Caco-2 (cell line): ENCODE measurements at regions not wholly inside any gene's neighbourhood (a gene's known extent, or its start where the extent isn't known, plus 50 kb on each side); places are given as distances from the start of the nearest gene placed in this dataset.

Experiments used
- BruUV-seq: library from RNA; stranded (reverse); fragments of 400-500 nt; replicated peaks from 2 replicates; lab custom pipeline; 2021; lab: Mats Ljungman, UMichigan
- CTCF ChIA-PET: fragments of 300-600 bp; sonication (Branson Sonifier 250); formaldehyde crosslinking; loops from one replicate; lab custom pipeline; 2022; ENCODE audit warnings: antibody characterized with exemption; lab: Charles Lee
- POLR2A ChIA-PET: fragments of 300-600 bp; sonication (Branson Sonifier 250); formaldehyde crosslinking; loops from one replicate; lab custom pipeline; 2022; ENCODE audit warnings: antibody characterized with exemption; lab: Charles Lee
- DNase-seq, 2 experiments: peaks; one replicate each; pipeline versions ENCODE4 v3.0.0 to v3.0.0-alpha.2; 2020 to 2022
- H3K27me3 ChIP-seq: replicated peaks from 2 replicates; pipeline ENCODE4 v1.6.0; 2011; ENCODE audit warnings: low read length; ENCODE audit not compliant: control insufficient read depth, insufficient read depth
- H3K36me3 ChIP-seq: 2 replicates; pipeline ENCODE4 v1.5.1; 2011; ENCODE audit warnings: low read length; ENCODE audit not compliant: control insufficient read depth, insufficient read depth
- H3K4me1 ChIP-seq: fragments of 250-450 bp; sonication (Bioruptor Pico); 2 replicates; pipeline ENCODE4 v1.5.1; 2020; ENCODE audit warnings: mild to moderate bottlenecking
- H3K4me3 ChIP-seq: 2 replicates; pipeline ENCODE4 v1.5.1; 2011; ENCODE audit warnings: low read depth, mild to moderate bottlenecking, control low read depth, low read length
- H3K9me3 ChIP-seq: fragments of 250-450 bp; sonication (Bioruptor Pico); 2 replicates; pipeline ENCODE4 v1.5.1; 2020; ENCODE audit warnings: mild to moderate bottlenecking, moderate library complexity
- H3K27ac Mint-ChIP-seq: one replicate; pipeline ENCODE4 v1.8.0; 2022; ENCODE audit warnings: mixed read lengths; ENCODE audit not compliant: unreplicated experiment
- H3K27me3 Mint-ChIP-seq: one replicate; pipeline ENCODE4 v1.8.0; 2022; ENCODE audit warnings: mixed read lengths; ENCODE audit not compliant: insufficient read depth, unreplicated experiment
- H3K36me3 Mint-ChIP-seq: one replicate; pipeline ENCODE4 v1.8.0; 2022; ENCODE audit warnings: mild to moderate bottlenecking, mixed read lengths; ENCODE audit not compliant: insufficient read depth, unreplicated experiment
- H3K4me1 Mint-ChIP-seq: one replicate; pipeline ENCODE4 v1.8.0; 2022; ENCODE audit warnings: low read depth, mixed read lengths; ENCODE audit not compliant: unreplicated experiment
- H3K4me3 Mint-ChIP-seq: one replicate; pipeline ENCODE4 v1.8.0; 2022; ENCODE audit warnings: mild to moderate bottlenecking, moderate library complexity, mixed read lengths; ENCODE audit not compliant: unreplicated experiment
- H3K9me3 Mint-ChIP-seq: one replicate; pipeline ENCODE4 v1.8.0; 2022; ENCODE audit warnings: mixed read lengths; ENCODE audit not compliant: unreplicated experiment
- intact Hi-C: fragments of 100-400 bp; cut with micrococcal nuclease; formaldehyde crosslinking; loops from one replicate; pipeline ENCODE4 v1.10.0; 2022; ENCODE audit not compliant: unreplicated experiment
- TF ChIP-seq, protein P1 (sequence below), 2 experiments: fragments of 200-600 bp in 1 of 2; IDR thresholded peaks; 1 replicate in 1 of 2; 2 replicates in 1 of 2; pipeline versions ENCODE4 v1.5.1 to v1.8.0; 2011 to 2022; ENCODE audit warnings: antibody characterized with exemption in 1 of 2, control low read depth in 1 of 2, inconsistent platforms in 1 of 2, low read depth in 1 of 2, low read length in 1 of 2, mild to moderate bottlenecking in 1 of 2, moderate library complexity in 1 of 2; ENCODE audit not compliant: insufficient read depth in 1 of 2, severe bottlenecking in 1 of 2, unreplicated experiment in 1 of 2

DNA sequence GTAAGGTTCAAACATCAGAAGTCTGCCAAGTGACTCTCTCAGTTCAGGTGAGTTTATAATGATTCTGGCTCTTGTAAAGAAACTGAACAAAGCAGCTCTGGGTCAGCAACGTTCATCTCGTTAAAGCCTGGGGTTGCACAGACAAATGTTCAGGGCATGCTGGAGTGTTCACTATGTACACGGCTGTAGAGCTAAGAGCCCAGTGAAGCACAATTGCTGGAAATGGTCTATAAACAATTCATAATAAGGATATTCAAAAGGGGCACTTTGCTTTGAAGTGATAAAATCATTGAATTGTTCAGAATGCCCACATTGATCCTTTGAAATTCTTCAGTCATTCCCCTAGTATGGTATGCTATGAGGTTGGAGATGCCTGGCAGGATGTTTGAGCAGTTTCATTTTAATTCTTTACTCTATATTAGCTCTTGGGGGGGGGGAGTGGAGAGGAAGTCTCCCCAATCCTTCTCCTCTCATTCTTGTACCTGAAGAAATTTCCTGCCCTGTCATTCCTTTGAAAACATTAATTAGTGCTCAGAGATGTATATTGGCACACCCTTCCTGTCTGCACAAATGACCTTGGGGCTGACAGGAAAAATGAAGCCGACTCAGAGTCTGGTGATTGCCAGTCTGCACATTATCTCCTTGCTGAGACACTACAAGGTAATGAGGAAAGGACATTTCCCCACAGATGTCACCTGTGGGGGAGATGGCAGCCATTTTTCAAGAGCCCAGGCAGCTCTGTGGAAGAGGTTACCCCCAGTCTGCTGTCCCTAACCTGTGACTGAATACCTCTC is 145.5 kb downstream of the DLEU7 start:
- BruUV-seq, result no TSS peak
- Mint-ChIP-seq H3K9me3 (no peaks in the 10 kb centered on the region), H3K4me1 (no peaks in the 10 kb centered on the region), H3K27me3 (no peaks in the 10 kb centered on the region), H3K27ac (no peak overlapping the region), H3K4me3 (no peak overlapping the region), H3K36me3 (no peaks in the 10 kb centered on the region)
- Histone ChIP-seq H3K36me3 (no peaks in the 10 kb centered on the region), H3K27me3 (no peaks in the 10 kb centered on the region), H3K4me3 (no peak overlapping the region), H3K4me1 (peaks cover 14% of the 10 kb centered on the region), H3K9me3 (no peaks in the 10 kb centered on the region)
- TF ChIP-seq, protein P1, sequence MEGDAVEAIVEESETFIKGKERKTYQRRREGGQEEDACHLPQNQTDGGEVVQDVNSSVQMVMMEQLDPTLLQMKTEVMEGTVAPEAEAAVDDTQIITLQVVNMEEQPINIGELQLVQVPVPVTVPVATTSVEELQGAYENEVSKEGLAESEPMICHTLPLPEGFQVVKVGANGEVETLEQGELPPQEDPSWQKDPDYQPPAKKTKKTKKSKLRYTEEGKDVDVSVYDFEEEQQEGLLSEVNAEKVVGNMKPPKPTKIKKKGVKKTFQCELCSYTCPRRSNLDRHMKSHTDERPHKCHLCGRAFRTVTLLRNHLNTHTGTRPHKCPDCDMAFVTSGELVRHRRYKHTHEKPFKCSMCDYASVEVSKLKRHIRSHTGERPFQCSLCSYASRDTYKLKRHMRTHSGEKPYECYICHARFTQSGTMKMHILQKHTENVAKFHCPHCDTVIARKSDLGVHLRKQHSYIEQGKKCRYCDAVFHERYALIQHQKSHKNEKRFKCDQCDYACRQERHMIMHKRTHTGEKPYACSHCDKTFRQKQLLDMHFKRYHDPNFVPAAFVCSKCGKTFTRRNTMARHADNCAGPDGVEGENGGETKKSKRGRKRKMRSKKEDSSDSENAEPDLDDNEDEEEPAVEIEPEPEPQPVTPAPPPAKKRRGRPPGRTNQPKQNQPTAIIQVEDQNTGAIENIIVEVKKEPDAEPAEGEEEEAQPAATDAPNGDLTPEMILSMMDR (IDR thresholded peaks at IDR 0.05; ENCODE audit: insufficient read depth in 1 of 2, low read depth in 1 of 2, low read length in 1 of 2, severe bottlenecking in 1 of 2, unreplicated experiment in 1 of 2), result no peak
- ChIA-PET POLR2A (no interaction called here), CTCF (no interaction called here)
- intact Hi-C loops, result no loop called here
- DNase-seq, result no peak

DNA sequence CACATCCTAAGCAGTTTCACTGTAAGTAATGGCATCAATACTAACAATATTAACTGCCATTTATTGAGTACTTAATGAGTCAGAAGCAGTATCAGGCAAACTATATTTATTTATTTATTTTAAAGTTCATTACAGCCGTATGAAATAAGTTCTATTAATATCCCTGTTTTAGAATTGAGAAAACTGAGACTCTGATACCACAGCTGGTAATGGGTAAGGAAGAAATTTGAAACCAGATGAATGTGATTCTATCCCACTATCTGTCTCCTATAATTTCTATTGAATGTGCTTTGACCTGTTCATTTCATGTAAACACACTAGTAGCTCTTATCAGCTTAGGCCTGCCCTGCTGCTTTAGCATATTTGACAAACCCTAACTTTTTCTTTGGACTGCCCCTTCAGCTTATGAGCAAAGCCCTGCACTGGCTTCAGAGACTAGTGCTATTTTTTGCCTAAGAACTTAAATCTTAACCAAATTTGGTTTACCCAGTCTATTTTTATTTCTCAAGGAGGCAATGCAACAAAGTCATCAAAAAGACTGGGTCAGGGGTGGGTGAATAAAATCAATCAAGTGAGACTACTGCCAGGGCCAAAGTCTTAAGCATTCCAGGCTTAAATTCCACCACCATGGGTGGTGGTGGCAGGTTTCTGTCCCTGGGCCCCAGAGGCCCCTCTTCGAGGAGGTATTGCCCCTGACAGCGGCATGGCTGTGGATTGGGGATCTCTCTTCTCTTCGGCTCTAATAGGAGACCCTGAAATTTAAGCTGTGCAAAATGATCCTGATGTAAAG is 143.4 kb downstream of the DLEU7 start:
- POLR2A ChIA-PET, result no interaction called here
- CTCF ChIA-PET, result no interaction called here
- no peaks in the 10 kb centered on the region for H3K36me3 Mint-ChIP-seq
- H3K27ac Mint-ChIP-seq, result no peak overlapping the region
- H3K9me3 Mint-ChIP-seq, result no peaks in the 10 kb centered on the region
- no peaks in the 10 kb centered on the region for H3K4me1 Mint-ChIP-seq
- no peak overlapping the region for H3K4me3 Mint-ChIP-seq
- H3K27me3 ChIP-seq, result no peaks in the 10 kb centered on the region
- no peaks in the 10 kb centered on the region for H3K27me3 Mint-ChIP-seq
- TF ChIP-seq, protein P1 (IDR thresholded peaks at IDR 0.05; ENCODE audit: insufficient read depth in 1 of 2, low read depth in 1 of 2, low read length in 1 of 2, severe bottlenecking in 1 of 2, unreplicated experiment in 1 of 2), result no peak
- no peaks in the 10 kb centered on the region for H3K36me3 ChIP-seq
- H3K9me3 ChIP-seq, result no peaks in the 10 kb centered on the region
- no TSS peak for BruUV-seq
- H3K4me3 ChIP-seq, result no peak overlapping the region
- intact Hi-C loops, result no loop called here
- peaks cover 14% of the 10 kb centered on the region for H3K4me1 ChIP-seq
- no peak for DNase-seq

DNA sequence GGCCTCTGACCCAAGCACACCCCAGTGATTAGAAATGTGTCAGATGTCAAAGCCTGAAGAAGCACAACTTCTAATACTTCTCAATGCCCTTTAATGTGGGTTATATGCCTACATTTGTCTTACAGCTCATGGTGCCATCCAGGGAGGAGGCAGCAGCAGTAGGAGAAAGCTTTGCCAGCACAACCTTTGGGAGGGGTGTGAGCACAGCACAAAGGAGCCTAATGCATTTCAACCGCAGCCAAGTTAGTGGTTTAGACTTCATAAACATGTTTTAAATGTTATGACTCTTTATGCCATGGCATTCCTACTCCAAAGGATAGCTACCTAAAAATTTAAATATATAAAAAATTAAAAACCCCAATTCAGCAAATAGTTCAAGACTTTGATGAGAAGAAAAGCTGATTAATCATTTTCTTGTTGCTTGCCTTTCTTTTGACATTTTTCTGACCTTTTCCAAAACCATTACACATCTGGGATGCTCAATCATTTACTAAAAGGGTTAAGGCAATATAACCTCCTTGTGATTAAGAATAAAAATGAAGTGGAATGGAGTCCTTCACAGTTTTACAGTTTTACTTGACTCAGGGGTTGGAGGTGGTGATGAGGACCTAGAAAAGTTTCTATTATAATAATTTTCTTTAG is 142.7 kb downstream of the DLEU7 start:
- Histone ChIP-seq H3K27me3 (no peaks in the 10 kb centered on the region), H3K36me3 (no peaks in the 10 kb centered on the region), H3K4me3 (no peak overlapping the region), H3K9me3 (no peaks in the 10 kb centered on the region), H3K4me1 (peaks cover 14% of the 10 kb centered on the region)
- no peaks in the 10 kb centered on the region for H3K36me3 Mint-ChIP-seq
- intact Hi-C loops, result no loop called here
- CTCF ChIA-PET, result no interaction called here
- TF ChIP-seq, protein P1 (IDR thresholded peaks at IDR 0.05; ENCODE audit: insufficient read depth in 1 of 2, low read depth in 1 of 2, low read length in 1 of 2, severe bottlenecking in 1 of 2, unreplicated experiment in 1 of 2), result no peak
- no peaks in the 10 kb centered on the region for H3K4me1 Mint-ChIP-seq
- H3K4me3 Mint-ChIP-seq, result no peak overlapping the region
- POLR2A ChIA-PET, result no interaction called here
- no peak overlapping the region for H3K27ac Mint-ChIP-seq
- no peaks in the 10 kb centered on the region for H3K27me3 Mint-ChIP-seq
- no TSS peak for BruUV-seq
- no peaks in the 10 kb centered on the region for H3K9me3 Mint-ChIP-seq
- DNase-seq, result no peak
